Colonic mucosa (tissue), 4 donors: ENCODE measurements at regions not wholly inside any gene's neighbourhood (a gene's known extent, or its start where the extent isn't known, plus 50 kb on each side); places are given as distances from the start of the nearest gene placed in this dataset.

Experiments
- DNase-seq: peaks from one replicate; pipeline ENCODE4 v3.0.0-alpha.2; 2020
- H3K27ac ChIP-seq: fragments of 200-600 bp; one replicate; pipeline ENCODE4 v1.8.0; 2021
- H3K27me3 ChIP-seq: fragments of 200-600 bp; one replicate; pipeline ENCODE4 v1.8.0; 2021
- H3K36me3 ChIP-seq: fragments of 200-600 bp; one replicate; pipeline ENCODE4 v1.8.0; 2021
- H3K4me1 ChIP-seq: fragments of 200-600 bp; one replicate; pipeline ENCODE4 v1.8.0; 2021; ENCODE audit warnings: mild to moderate bottlenecking
- H3K4me3 ChIP-seq: fragments of 200-600 bp; one replicate; pipeline ENCODE4 v1.8.0; 2021
- H3K9ac ChIP-seq, 2 donors: one replicate each; pipeline ENCODE4 v1.7.0; 2013; ENCODE audit warnings: control low read depth in 2 of 2, low read depth in 2 of 2, low read length in 2 of 2
- H3K9me3 ChIP-seq: fragments of 200-600 bp; one replicate; pipeline ENCODE4 v1.8.0; 2021
- intact Hi-C: fragments of 100-400 bp; cut with DNase I; formaldehyde crosslinking; loops from one replicate; pipeline ENCODE4 v1.14.1; 2022
- TF ChIP-seq, protein P1 (sequence below): fragments of 200-600 bp; IDR thresholded peaks from one replicate; pipeline ENCODE4 v1.8.0; 2022; ENCODE audit warnings: antibody characterized with exemption, mild to moderate bottlenecking
- donor health status: healthy.
- donor health status: DM: no; HTN: no; CAD: no.
- donor health status: DM: no; HTN: no; CAD: no.

GRCh38 chr4:166658585-166658984, 575.7 kb downstream of the SPOCK3 start:
- TF ChIP-seq, protein P1, sequence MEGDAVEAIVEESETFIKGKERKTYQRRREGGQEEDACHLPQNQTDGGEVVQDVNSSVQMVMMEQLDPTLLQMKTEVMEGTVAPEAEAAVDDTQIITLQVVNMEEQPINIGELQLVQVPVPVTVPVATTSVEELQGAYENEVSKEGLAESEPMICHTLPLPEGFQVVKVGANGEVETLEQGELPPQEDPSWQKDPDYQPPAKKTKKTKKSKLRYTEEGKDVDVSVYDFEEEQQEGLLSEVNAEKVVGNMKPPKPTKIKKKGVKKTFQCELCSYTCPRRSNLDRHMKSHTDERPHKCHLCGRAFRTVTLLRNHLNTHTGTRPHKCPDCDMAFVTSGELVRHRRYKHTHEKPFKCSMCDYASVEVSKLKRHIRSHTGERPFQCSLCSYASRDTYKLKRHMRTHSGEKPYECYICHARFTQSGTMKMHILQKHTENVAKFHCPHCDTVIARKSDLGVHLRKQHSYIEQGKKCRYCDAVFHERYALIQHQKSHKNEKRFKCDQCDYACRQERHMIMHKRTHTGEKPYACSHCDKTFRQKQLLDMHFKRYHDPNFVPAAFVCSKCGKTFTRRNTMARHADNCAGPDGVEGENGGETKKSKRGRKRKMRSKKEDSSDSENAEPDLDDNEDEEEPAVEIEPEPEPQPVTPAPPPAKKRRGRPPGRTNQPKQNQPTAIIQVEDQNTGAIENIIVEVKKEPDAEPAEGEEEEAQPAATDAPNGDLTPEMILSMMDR, result no peak
- DNase-seq, result no peak
- Histone ChIP-seq H3K9ac (no peak overlapping the region), H3K27me3 (no peaks in the 10 kb centered on the region), H3K4me1 (no peaks in the 10 kb centered on the region), H3K9me3 (no peaks in the 10 kb centered on the region), H3K4me3 (no peak overlapping the region), H3K36me3 (no peaks in the 10 kb centered on the region), H3K27ac (no peak overlapping the region)
- intact Hi-C loops, result no loop called here

DNA sequence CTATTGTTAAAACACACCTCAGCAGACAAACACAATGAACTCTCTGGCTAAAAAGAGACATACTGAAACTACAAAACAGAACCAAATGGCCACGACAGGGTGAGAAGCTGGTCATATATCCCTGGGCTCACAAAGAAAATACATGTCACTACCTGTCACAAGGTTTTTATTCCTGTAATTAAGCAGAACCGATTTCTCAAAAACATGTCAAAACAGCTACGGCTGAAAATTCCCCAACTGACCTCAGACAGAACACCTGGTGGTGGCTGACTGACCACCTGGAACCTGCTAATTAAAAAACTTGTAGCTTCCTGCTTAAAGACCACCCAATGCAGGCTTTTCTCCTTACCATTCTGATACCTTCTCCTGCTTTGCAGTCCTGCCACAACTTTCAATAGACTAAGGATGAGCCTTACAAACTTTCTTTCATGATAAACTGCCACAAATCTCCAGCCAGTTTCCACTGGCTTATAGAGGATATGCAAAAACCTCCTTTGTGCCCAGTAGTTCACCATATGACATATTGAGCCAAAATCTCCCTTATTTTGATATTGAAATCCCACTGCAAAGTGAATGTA, 571.9 kb downstream of the SPOCK3 start:
- TF ChIP-seq, protein P1, result no peak
- Histone ChIP-seq H3K27me3 (no peaks in the 10 kb centered on the region), H3K9ac (no peak overlapping the region), H3K4me1 (no peaks in the 10 kb centered on the region), H3K27ac (no peak overlapping the region), H3K36me3 (no peaks in the 10 kb centered on the region), H3K9me3 (no peaks in the 10 kb centered on the region), H3K4me3 (no peak overlapping the region)
- intact Hi-C loops, result no loop called here
- DNase-seq, result no peak

GRCh38 chr4:166670341-166670740, 564.0 kb downstream of the SPOCK3 start:
- TF ChIP-seq, protein P1, result no peak
- Histone ChIP-seq H3K27ac (no peak overlapping the region), H3K4me1 (no peaks in the 10 kb centered on the region), H3K9me3 (no peaks in the 10 kb centered on the region), H3K36me3 (no peaks in the 10 kb centered on the region), H3K27me3 (no peaks in the 10 kb centered on the region), H3K4me3 (no peak overlapping the region), H3K9ac (no peak overlapping the region)
- intact Hi-C loops, result no loop called here
- no peak for DNase-seq

DNA sequence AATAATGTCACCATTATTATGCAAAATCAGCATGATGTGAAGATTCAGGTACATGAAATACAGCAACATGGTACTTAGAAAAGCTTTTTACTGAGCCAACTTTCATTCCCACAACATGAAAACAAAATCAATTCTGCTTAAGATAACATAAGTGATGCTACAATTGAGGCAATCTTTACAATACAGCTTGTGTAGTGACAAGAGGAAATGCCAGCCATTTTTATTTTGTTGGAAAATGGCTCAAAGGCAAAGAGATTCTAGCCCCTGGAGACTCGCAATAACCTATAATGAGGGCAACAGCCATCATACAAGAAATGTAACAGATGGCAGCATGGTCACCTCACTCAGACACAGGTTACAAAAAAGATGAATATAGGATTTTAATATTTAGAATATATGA, 560.4 kb downstream of the SPOCK3 start:
- Histone ChIP-seq H3K4me3 (no peak overlapping the region), H3K9me3 (no peaks in the 10 kb centered on the region), H3K27me3 (no peaks in the 10 kb centered on the region), H3K36me3 (no peaks in the 10 kb centered on the region), H3K27ac (no peak overlapping the region), H3K9ac (no peak overlapping the region), H3K4me1 (no peaks in the 10 kb centered on the region)
- no peak for DNase-seq
- intact Hi-C loops, result no loop called here
- TF ChIP-seq, protein P1, result no peak

- H3K9ac ChIP-seq, result no peak overlapping the region
- no peak overlapping the region for H3K4me3 ChIP-seq
- no peaks in the 10 kb centered on the region for H3K36me3 ChIP-seq
- H3K27ac ChIP-seq, result no peak overlapping the region
- H3K4me1 ChIP-seq, result no peaks in the 10 kb centered on the region
- intact Hi-C loops, result no loop called here
- no peak for DNase-seq
- TF ChIP-seq, protein P1, result no peak
- H3K9me3 ChIP-seq, result no peaks in the 10 kb centered on the region
- H3K27me3 ChIP-seq, result no peaks in the 10 kb centered on the region
Observed at GRCh38 chr4:166675411-166675810, 558.9 kb downstream of the SPOCK3 start.
